ENCODE measurements at regions not wholly inside any gene's neighbourhood (a gene's known extent, or its start where the extent isn't known, plus 50 kb on each side); places are given as distances from the start of the nearest gene placed in this dataset.
"Not testable (repeated sequence)": the region's sequence is repeated elsewhere in the genome, so short reads cannot be mapped to it uniquely, and the experiment has no call there.

DNA sequence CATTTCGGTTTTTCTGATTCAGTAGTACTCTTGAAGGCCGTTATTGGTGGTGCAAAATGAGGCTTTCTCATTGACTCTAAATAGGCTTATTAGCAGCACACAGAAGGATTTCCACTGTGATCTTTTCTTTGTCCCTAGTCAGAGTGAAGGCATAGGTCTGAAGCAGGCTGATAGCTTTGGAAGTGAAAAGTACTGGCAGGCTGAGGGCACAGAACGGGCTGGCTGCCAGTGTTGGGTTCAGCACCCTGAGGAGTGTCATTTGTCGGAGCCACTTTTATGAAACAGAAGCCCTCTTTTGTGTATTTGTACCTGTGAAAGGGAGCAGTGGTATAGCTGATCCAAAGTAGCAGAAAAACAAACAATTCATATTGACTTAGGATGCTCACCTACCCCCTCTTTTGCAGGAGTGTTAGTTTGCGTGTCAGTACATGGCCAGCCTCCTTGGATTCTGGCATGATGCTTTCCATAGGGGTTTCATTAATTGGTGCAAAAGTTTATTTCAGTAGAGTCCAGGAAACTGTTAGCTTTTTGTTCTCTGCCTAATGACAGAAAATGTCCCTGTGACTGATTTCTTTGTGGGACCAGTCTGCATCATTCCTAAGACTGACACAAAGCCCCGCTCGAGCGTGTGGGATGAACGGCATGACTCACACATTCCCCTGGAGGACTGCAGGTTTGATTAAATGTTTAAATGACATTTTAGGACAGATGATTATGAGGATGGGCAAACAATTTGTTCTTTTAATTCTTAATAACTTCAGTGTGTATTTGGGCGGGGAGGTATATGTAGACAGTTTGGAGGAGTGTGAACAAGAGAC lies 239.1 kb upstream of the VKORC1L1 start:
- H3K36me3 ChIP-seq (replicated peaks in 1 of 2; ENCODE audit: control extremely low read depth in 1 of 2, control insufficient read depth in 1 of 2, extremely low read depth in 1 of 2, insufficient read depth in 2 of 2, low read length in 1 of 2); H3K27ac Mint-ChIP-seq; DNase-seq; H3K9me3 Mint-ChIP-seq (ENCODE audit: insufficient read depth); H3K4me3 Mint-ChIP-seq; H3K4me1 Mint-ChIP-seq; H3K9ac ChIP-seq (ENCODE audit: low read length); H3K27ac ChIP-seq (ENCODE audit: low read length in 2 of 2); CTCF ChIA-PET; H3K4me2 ChIP-seq (replicated peaks; ENCODE audit: low read depth, low read length, poor library complexity, severe bottlenecking); H4K20me1 ChIP-seq (ENCODE audit: control insufficient read depth, insufficient read depth, low read length, poor library complexity, severe bottlenecking); ATAC-seq (ENCODE audit: low read depth); POLR2A ChIA-PET; H3K27me3 Mint-ChIP-seq; H3K9me3 ChIP-seq (ENCODE audit: control extremely low read depth in 1 of 3, control insufficient read depth in 2 of 3, insufficient read depth in 1 of 3, low read length in 2 of 3); H3K27me3 ChIP-seq (replicated peaks in 1 of 4; ENCODE audit: control extremely low read depth in 1 of 4, control insufficient read depth in 3 of 4, insufficient read depth in 4 of 4, low read length in 3 of 4); intact Hi-C loops (cut with micrococcal nuclease); H3K4me3 ChIP-seq (ENCODE audit: control extremely low read depth in 1 of 5, extremely low read depth in 1 of 5, insufficient read depth in 1 of 5, low read depth in 2 of 5, low read length in 4 of 5); H3K79me2 ChIP-seq (ENCODE audit: control insufficient read depth, insufficient read depth, low read length); H3K4me1 ChIP-seq (ENCODE audit: control insufficient read depth in 2 of 2, insufficient read depth in 2 of 2, low read length in 2 of 2); H2AFZ ChIP-seq (ENCODE audit: insufficient read depth, low read depth, low read length, poor library complexity, severe bottlenecking): not testable (repeated sequence)
- WGBS (ENCODE audit: insufficient coverage), result no CpG with 5 or more reads among the region's 10 CpGs

DNA sequence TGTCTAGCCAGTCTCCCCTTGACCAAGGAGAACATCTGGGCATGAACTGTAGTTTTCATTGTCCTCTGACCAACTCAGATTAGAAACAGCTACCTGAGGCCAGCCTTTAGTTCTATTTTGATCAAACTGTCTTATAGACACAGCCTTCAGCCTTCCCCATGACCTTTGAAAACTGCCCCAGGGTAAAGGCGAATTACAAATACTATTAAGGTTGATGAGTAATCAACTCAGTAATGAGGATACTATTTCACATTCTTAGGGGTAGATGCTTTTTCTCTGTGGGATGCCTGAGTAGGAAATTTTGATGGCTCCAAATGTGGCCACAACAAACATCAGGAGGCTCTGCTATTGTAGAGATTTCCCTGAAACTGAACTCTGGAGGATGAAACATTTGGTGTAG lies 234.0 kb upstream of the VKORC1L1 start:
- H3K27me3 ChIP-seq (replicated peaks in 1 of 4; ENCODE audit: control extremely low read depth in 1 of 4, control insufficient read depth in 3 of 4, insufficient read depth in 4 of 4, low read length in 3 of 4); H3K4me1 ChIP-seq (ENCODE audit: control insufficient read depth in 2 of 2, insufficient read depth in 2 of 2, low read length in 2 of 2); intact Hi-C loops (cut with micrococcal nuclease); H4K20me1 ChIP-seq (ENCODE audit: control insufficient read depth, insufficient read depth, low read length, poor library complexity, severe bottlenecking); H3K4me3 ChIP-seq (ENCODE audit: control extremely low read depth in 1 of 5, extremely low read depth in 1 of 5, insufficient read depth in 1 of 5, low read depth in 2 of 5, low read length in 4 of 5); H3K4me2 ChIP-seq (replicated peaks; ENCODE audit: low read depth, low read length, poor library complexity, severe bottlenecking); H3K36me3 ChIP-seq (replicated peaks in 1 of 2; ENCODE audit: control extremely low read depth in 1 of 2, control insufficient read depth in 1 of 2, extremely low read depth in 1 of 2, insufficient read depth in 2 of 2, low read length in 1 of 2); H3K27ac Mint-ChIP-seq; H3K4me1 Mint-ChIP-seq; H3K27me3 Mint-ChIP-seq; H3K9me3 ChIP-seq (ENCODE audit: control extremely low read depth in 1 of 3, control insufficient read depth in 2 of 3, insufficient read depth in 1 of 3, low read length in 2 of 3); DNase-seq; H3K4me3 Mint-ChIP-seq; H3K9ac ChIP-seq (ENCODE audit: low read length); POLR2A ChIA-PET; H3K79me2 ChIP-seq (ENCODE audit: control insufficient read depth, insufficient read depth, low read length); ATAC-seq (ENCODE audit: low read depth); H3K27ac ChIP-seq (ENCODE audit: low read length in 2 of 2); H2AFZ ChIP-seq (ENCODE audit: insufficient read depth, low read depth, low read length, poor library complexity, severe bottlenecking); CTCF ChIA-PET; H3K9me3 Mint-ChIP-seq (ENCODE audit: insufficient read depth): not testable (repeated sequence)
- no CpG with 5 or more reads among the region's 1 CpG for WGBS (ENCODE audit: insufficient coverage)

DNA sequence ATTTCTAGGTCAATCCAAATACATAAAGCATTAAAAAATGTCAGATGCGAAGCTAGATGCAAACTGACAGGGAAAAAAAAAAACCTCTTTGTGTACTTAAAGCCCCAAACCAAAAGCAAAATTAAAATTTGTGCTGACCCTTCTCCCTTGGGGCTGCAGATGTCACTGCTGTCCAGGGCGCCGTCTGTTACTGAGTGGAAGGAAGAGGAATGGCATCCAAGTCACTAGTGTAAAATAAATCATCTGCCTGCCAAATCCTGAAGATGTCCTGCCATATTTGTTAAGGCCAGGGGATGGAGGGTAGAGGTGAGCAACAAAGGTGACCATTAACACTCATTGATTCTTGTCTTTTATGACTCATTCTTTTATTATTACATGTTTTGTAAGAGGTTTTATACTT lies 233.2 kb upstream of the VKORC1L1 start:
- DNase-seq; H3K9me3 Mint-ChIP-seq (ENCODE audit: insufficient read depth); H3K9ac ChIP-seq (ENCODE audit: low read length); H4K20me1 ChIP-seq (ENCODE audit: control insufficient read depth, insufficient read depth, low read length, poor library complexity, severe bottlenecking); H3K4me1 ChIP-seq (ENCODE audit: control insufficient read depth in 2 of 2, insufficient read depth in 2 of 2, low read length in 2 of 2); H3K27ac Mint-ChIP-seq; H3K27me3 ChIP-seq (replicated peaks in 1 of 4; ENCODE audit: control extremely low read depth in 1 of 4, control insufficient read depth in 3 of 4, insufficient read depth in 4 of 4, low read length in 3 of 4); H3K9me3 ChIP-seq (ENCODE audit: control extremely low read depth in 1 of 3, control insufficient read depth in 2 of 3, insufficient read depth in 1 of 3, low read length in 2 of 3); H3K79me2 ChIP-seq (ENCODE audit: control insufficient read depth, insufficient read depth, low read length); H2AFZ ChIP-seq (ENCODE audit: insufficient read depth, low read depth, low read length, poor library complexity, severe bottlenecking); H3K4me2 ChIP-seq (replicated peaks; ENCODE audit: low read depth, low read length, poor library complexity, severe bottlenecking); H3K4me3 Mint-ChIP-seq; H3K27ac ChIP-seq (ENCODE audit: low read length in 2 of 2); H3K27me3 Mint-ChIP-seq; POLR2A ChIA-PET; H3K4me1 Mint-ChIP-seq; H3K4me3 ChIP-seq (ENCODE audit: control extremely low read depth in 1 of 5, extremely low read depth in 1 of 5, insufficient read depth in 1 of 5, low read depth in 2 of 5, low read length in 4 of 5); CTCF ChIA-PET; H3K36me3 ChIP-seq (replicated peaks in 1 of 2; ENCODE audit: control extremely low read depth in 1 of 2, control insufficient read depth in 1 of 2, extremely low read depth in 1 of 2, insufficient read depth in 2 of 2, low read length in 1 of 2); intact Hi-C loops (cut with micrococcal nuclease): not testable (repeated sequence)
- peak; percentile 41 for ATAC-seq (ENCODE audit: low read depth)
- no CpG with 5 or more reads among the region's 3 CpGs for WGBS (ENCODE audit: insufficient coverage)

DNA sequence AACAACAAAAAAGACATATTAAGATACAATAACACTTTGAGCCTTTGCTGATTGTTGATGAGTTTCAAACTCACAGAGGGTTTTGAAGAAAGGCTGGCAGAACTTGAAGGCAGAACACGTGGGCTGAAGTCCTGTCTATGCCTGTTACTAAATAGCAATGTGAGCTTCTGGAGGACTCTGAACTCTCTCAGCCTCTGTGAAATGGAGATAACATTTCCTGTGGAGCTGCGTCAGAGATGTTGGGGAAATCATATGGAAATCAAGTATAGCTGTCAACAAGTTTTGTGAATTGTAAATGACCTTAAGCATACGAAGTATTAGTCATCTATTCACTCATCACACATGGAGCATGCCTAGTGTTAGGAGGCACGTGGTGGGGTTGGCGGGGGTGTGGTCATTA lies 229.4 kb upstream of the VKORC1L1 start:
- intact Hi-C loops (cut with micrococcal nuclease); DNase-seq; H3K79me2 ChIP-seq (ENCODE audit: control insufficient read depth, insufficient read depth, low read length); H3K4me1 Mint-ChIP-seq; H4K20me1 ChIP-seq (ENCODE audit: control insufficient read depth, insufficient read depth, low read length, poor library complexity, severe bottlenecking); H3K36me3 ChIP-seq (replicated peaks in 1 of 2; ENCODE audit: control extremely low read depth in 1 of 2, control insufficient read depth in 1 of 2, extremely low read depth in 1 of 2, insufficient read depth in 2 of 2, low read length in 1 of 2); H3K27ac ChIP-seq (ENCODE audit: low read length in 2 of 2); H3K4me3 ChIP-seq (ENCODE audit: control extremely low read depth in 1 of 5, extremely low read depth in 1 of 5, insufficient read depth in 1 of 5, low read depth in 2 of 5, low read length in 4 of 5); H2AFZ ChIP-seq (ENCODE audit: insufficient read depth, low read depth, low read length, poor library complexity, severe bottlenecking); H3K4me1 ChIP-seq (ENCODE audit: control insufficient read depth in 2 of 2, insufficient read depth in 2 of 2, low read length in 2 of 2); H3K27me3 ChIP-seq (replicated peaks in 1 of 4; ENCODE audit: control extremely low read depth in 1 of 4, control insufficient read depth in 3 of 4, insufficient read depth in 4 of 4, low read length in 3 of 4); H3K27ac Mint-ChIP-seq; POLR2A ChIA-PET; CTCF ChIA-PET; H3K4me3 Mint-ChIP-seq; H3K27me3 Mint-ChIP-seq; H3K9me3 Mint-ChIP-seq (ENCODE audit: insufficient read depth); ATAC-seq (ENCODE audit: low read depth); H3K9ac ChIP-seq (ENCODE audit: low read length); H3K4me2 ChIP-seq (replicated peaks; ENCODE audit: low read depth, low read length, poor library complexity, severe bottlenecking); H3K9me3 ChIP-seq (ENCODE audit: control extremely low read depth in 1 of 3, control insufficient read depth in 2 of 3, insufficient read depth in 1 of 3, low read length in 2 of 3): not testable (repeated sequence)
- no CpG with 5 or more reads among the region's 5 CpGs for WGBS (ENCODE audit: insufficient coverage)

All from B cell (primary cell).